Mammary epithelial cell (primary cell): ENCODE measurements at regions not wholly inside any gene's neighbourhood (a gene's known extent, or its start where the extent isn't known, plus 50 kb on each side); places are given as distances from the start of the nearest gene placed in this dataset.

Experiments used
- EZH2 ChIP-seq: IDR thresholded peaks from 2 replicates; pipeline ENCODE4 v1.6.1; 2012; ENCODE audit warnings: low read length, inconsistent platforms, borderline replicate concordance
- TF ChIP-seq, protein P1 (sequence below), 2 donors: IDR thresholded peaks in 1 of 2; conservative IDR thresholded peaks in 1 of 2; 2 replicates each; pipeline ENCODE4 v1.5.1; 2011 to 2012; ENCODE audit warnings: inconsistent platforms in 2 of 2, low read length in 2 of 2, mild to moderate bottlenecking in 2 of 2, control low read depth in 1 of 2, low read depth in 1 of 2; ENCODE audit not compliant: insufficient read depth in 1 of 2; ENCODE audit errors: extremely low read depth in 1 of 2

DNA sequence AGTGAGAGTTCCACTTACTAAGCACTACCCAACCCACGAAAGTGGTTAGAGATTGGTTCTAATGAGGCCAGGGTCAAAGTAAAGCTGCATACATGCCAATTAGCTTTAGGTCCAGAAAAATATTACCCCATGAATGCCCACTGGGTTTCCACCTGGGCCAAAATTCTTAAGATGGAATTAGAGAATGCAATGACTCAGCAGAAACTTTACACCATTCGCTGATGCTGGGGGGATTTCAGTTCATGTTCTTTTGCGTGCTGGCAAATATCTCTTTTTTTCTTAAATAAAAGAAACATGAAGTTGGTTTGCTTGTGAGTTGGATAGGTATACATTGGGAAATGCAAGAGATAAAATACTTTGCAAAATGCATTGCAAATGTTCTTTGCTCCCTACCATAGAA lies 715.3 kb upstream of the MIR17HG start:
- TF ChIP-seq, protein P1, sequence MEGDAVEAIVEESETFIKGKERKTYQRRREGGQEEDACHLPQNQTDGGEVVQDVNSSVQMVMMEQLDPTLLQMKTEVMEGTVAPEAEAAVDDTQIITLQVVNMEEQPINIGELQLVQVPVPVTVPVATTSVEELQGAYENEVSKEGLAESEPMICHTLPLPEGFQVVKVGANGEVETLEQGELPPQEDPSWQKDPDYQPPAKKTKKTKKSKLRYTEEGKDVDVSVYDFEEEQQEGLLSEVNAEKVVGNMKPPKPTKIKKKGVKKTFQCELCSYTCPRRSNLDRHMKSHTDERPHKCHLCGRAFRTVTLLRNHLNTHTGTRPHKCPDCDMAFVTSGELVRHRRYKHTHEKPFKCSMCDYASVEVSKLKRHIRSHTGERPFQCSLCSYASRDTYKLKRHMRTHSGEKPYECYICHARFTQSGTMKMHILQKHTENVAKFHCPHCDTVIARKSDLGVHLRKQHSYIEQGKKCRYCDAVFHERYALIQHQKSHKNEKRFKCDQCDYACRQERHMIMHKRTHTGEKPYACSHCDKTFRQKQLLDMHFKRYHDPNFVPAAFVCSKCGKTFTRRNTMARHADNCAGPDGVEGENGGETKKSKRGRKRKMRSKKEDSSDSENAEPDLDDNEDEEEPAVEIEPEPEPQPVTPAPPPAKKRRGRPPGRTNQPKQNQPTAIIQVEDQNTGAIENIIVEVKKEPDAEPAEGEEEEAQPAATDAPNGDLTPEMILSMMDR (conservative IDR thresholded peaks at IDR 0.05 in 1 of 2, IDR thresholded peaks at IDR 0.05 in 1 of 2; ENCODE audit: extremely low read depth in 1 of 2, insufficient read depth in 1 of 2, low read depth in 1 of 2, low read length in 2 of 2): no peak
- TF ChIP-seq EZH2: no peak
